ENCODE measurements at regions not wholly inside any gene's neighbourhood (a gene's known extent, or its start where the extent isn't known, plus 50 kb on each side); places are given as distances from the start of the nearest gene placed in this dataset.

- Histone ChIP-seq H3K18ac (ENCODE audit: insufficient read length, low read depth, low read length) (no peak overlapping the region), H3K9ac (ENCODE audit: extremely low read depth, insufficient read length, low read length) (no peak overlapping the region), H3K14ac (ENCODE audit: insufficient read depth, low read length) (no peak overlapping the region), H3K23me2 (ENCODE audit: insufficient read length, low read depth, low read length, poor library complexity, severe bottlenecking) (peaks cover 2% of the 10 kb centered on the region), H2BK120ac (ENCODE audit: low read depth, low read length, poor library complexity, severe bottlenecking) (no peak overlapping the region), H3K23ac (ENCODE audit: insufficient read length, low read depth, low read length) (no peak overlapping the region), H2BK15ac (ENCODE audit: low read depth, low read length) (no peak overlapping the region), H3K4ac (ENCODE audit: low read depth, low read length) (no peak overlapping the region), H3K4me1 (ENCODE audit: insufficient read depth, low read length) (no peaks in the 10 kb centered on the region; the same call in 1 of the 2 replicates), H4K5ac (ENCODE audit: insufficient read length, low read depth, low read length) (no peak overlapping the region), H3K79me2 (ENCODE audit: insufficient read depth, low read length) (no peaks in the 10 kb centered on the region), H2BK12ac (ENCODE audit: insufficient read length, low read depth, low read length) (no peak overlapping the region), H3T11ph (ENCODE audit: low read length) (no peak overlapping the region), H3K56ac (ENCODE audit: insufficient read length, low read depth, low read length) (no peak overlapping the region), H2BK5ac (ENCODE audit: insufficient read length, low read length) (no peak overlapping the region), H4K91ac (ENCODE audit: insufficient read length, low read depth, low read length) (no peak overlapping the region), H3K27ac (ENCODE audit: insufficient read length, low read depth, low read length) (no peak overlapping the region), H4K8ac (replicated peaks; ENCODE audit: insufficient read length, low read depth, low read length) (no peak overlapping the region), H2AFZ (ENCODE audit: low read length) (no peak overlapping the region), H3K9me3 (ENCODE audit: control insufficient read depth, low read depth, low read length) (no peaks in the 10 kb centered on the region), H2AK5ac (ENCODE audit: insufficient read length, low read length) (no peak overlapping the region), H3K27me3 (ENCODE audit: insufficient read depth, low read length) (no peaks in the 10 kb centered on the region; the same call in 1 of the 2 replicates), H4K20me1 (ENCODE audit: control insufficient read depth, insufficient read depth, insufficient read length) (no peaks in the 10 kb centered on the region), H2BK20ac (ENCODE audit: low read depth, low read length, poor library complexity, severe bottlenecking) (no peak overlapping the region), H3K4me2 (ENCODE audit: insufficient read depth, insufficient read length, low read length) (no peak overlapping the region), H3K79me1 (ENCODE audit: insufficient read depth, low read depth, low read length, poor library complexity, severe bottlenecking) (no peaks in the 10 kb centered on the region)
- H3K36me3 Mint-ChIP-seq (ENCODE audit: insufficient read depth in 1 of 3, low read depth in 3 of 3) = no peaks in the 10 kb centered on the region; a peak in 1 of 7 replicates
- H3K4me3 Mint-ChIP-seq = no peak overlapping the region
- peaks cover 32 to 65% of the 10 kb centered on the region in 2 experiments for H3K9me3 Mint-ChIP-seq
- no peak for TF ChIP-seq CTCF (conservative IDR thresholded peaks at IDR 0.05)
- no peak for DNase-seq
- WGBS (ENCODE audit: extremely low coverage, insufficient read length, low lambda C conversion rate) = no CpG with 5 or more reads among the region's 3 CpGs
- no peak overlapping the region for H3K27ac Mint-ChIP-seq
- H3K4me1 Mint-ChIP-seq = peaks cover 10 to 12% of the 10 kb centered on the region in 2 experiments
- no peaks in the 10 kb centered on the region for H3K27me3 Mint-ChIP-seq (ENCODE audit: low read depth)
Measured at GRCh38 chrX:46279925-46280313, 265.3 kb downstream of the ZNF674 start.
